HG03460 (cell line): ENCODE measurements at regions not wholly inside any gene's neighbourhood (a gene's known extent, or its start where the extent isn't known, plus 50 kb on each side); places are given as distances from the start of the nearest gene placed in this dataset.

Experiments used
- ATAC-seq: cut with Tn5 transposase; IDR thresholded peaks from one replicate; pipeline ENCODE4 v1.9.1; 2021; ENCODE audit not compliant: unreplicated experiment

DNA sequence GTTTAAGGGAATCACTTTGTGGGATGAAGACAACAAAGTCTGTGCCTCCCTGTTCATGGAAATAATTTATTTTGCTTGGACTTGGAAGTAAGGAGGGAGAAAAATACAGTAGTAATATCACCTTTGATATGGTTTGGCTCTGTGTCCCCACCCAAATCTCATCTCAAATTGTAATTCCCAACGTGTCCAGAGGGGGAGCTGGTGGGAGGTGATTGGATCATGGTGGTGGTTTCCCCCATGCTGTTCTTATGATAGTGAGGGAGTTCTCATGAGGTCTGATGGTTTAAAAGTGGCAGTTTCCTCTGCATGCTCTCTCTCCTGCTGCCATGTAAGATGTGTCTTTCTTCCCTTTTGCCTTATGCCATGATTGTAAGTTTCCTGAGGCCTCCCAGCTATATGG is 460.7 kb downstream of the NOVA1 start:
- ATAC-seq = no peak

DNA sequence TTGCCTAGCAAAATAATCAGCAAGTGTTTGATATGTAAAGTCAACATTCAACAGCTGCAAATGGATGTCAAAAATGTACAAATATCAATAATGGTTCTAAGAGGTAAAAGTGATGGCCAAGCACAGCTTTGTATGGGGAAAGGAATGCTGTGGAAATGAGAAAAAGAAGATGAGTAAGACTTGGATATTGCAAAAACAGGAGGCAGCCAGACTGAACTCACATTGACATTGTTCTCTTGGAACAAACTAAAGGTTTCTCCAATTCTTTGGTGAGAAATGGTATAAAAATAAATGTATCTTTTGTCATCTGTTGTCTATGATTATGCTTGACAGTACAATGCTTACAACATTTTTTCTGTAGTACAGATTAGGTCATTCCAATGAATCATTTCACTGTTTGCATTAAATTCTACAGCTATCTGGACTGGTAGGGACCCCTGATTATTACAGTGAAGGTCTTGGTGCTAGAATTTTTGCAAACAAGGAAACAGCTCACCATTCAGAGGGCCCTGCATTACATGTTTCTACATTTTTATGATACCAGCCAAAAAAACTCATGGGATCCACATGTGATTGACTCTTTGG is 465.7 kb downstream of the NOVA1 start:
- ATAC-seq = no peak

DNA sequence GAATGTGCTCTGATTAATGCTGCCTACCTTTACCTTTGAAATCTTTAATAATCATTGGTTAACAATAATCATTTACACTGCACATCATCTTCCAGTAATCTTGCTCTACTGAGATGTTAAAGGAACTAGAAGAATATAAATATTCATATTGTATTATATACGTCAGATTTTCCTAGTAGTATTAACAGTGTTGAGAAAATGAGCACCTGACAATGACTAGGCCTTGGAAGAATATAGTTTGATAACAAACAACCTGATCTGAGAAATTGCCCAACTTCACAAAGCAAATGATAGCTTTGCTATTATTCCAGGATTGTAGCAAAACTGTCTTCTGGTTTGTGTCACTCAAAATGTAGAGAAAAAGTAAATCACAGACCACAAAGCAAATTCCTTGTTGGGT is 467.1 kb downstream of the NOVA1 start:
- no peak for ATAC-seq

DNA sequence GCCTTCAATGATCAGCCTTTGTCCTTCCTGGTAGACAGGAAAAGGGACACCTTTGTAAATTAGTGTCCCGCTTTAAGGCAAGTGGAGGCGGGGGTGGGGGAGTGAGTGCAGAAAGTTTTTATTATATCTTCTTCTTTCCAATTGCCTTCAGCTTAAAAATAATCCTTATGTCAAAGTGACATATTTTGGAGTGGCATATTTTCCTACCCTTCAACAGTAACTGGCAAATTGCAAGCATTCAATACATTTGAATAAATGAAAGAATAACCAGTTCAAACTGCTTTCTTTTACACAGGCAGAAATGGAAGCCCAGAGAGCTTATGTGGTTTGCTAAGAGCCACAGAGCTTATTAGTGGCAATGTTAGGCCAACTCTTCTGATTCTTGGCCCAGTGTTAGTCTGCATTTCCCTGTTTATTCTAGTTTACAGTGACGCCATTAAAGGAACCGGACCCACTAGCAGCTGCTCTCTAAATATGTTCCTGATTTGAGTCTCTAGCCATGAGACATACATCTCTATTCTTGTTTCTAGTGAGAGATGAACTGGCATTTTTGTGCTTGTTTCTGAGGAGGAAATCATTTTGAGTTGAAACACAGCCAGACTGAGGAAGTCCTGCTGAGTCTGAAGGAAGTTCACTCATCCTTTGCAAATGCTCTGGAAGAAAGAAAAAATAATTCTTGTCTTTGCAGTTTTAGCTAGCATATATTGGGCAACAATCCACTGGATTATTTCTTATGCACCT is 468.7 kb downstream of the NOVA1 start:
- ATAC-seq = no peak

DNA sequence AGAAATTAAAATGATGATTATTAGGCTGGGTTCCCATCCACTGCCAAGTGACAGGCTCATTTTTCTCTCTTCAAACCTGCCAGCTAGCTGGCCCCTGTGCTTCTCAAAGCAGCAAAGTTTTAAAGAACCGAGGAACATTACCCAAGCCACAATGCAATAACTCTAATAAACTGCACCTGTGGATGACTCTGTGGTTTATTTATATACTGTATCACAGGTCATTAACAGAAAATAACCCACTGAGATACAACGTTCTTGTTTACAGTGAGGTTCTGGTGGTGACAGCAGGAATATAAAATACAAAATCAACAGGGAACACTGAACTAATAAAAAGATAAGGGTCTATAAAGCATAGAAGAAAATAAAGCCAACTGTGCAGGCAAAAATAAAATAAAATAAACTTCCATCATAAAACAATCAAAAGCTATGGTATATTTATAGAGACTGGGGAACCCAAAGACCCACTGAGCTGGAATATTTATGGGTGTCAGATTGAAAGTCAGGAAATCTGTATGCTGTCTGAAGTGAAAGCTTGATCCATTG is 472.9 kb downstream of the NOVA1 start:
- ATAC-seq = no peak

DNA sequence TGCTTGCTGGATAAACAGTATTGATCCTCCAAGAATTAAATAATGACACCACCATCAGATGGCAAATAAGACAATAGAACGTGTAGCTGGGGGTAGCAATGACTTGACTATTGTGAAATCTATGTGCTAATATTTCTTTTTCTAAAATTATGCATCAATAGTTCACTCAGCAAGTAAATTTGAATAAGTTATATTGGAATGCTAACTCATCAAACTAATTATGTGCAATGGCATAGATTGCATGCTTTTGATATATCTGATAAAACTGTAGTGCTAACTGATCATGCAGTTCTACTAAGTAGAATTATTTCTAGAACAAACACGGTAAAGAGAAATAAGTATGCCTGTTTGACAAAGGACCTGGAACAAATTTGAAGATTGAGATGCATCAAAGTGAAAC is 474.4 kb downstream of the NOVA1 start:
- no peak for ATAC-seq

DNA sequence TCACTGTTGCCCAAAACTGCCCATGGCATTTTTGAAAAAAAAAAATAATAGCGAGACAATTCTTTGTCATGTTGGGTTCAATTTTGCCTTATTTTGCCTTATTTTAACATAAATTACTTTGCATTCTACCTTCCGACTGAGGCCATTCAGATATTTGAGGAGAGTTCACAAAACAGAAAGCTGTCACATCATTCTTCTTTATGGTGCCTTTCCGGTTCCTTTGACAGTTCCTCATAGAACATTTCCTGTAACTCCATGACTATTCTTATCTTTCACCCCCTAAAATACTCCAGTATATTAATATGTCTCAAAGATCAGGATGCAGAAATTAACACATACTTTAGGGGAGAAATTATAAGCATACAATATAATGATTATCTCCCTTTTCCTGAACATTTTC is 476.7 kb downstream of the NOVA1 start:
- ATAC-seq = no peak

DNA sequence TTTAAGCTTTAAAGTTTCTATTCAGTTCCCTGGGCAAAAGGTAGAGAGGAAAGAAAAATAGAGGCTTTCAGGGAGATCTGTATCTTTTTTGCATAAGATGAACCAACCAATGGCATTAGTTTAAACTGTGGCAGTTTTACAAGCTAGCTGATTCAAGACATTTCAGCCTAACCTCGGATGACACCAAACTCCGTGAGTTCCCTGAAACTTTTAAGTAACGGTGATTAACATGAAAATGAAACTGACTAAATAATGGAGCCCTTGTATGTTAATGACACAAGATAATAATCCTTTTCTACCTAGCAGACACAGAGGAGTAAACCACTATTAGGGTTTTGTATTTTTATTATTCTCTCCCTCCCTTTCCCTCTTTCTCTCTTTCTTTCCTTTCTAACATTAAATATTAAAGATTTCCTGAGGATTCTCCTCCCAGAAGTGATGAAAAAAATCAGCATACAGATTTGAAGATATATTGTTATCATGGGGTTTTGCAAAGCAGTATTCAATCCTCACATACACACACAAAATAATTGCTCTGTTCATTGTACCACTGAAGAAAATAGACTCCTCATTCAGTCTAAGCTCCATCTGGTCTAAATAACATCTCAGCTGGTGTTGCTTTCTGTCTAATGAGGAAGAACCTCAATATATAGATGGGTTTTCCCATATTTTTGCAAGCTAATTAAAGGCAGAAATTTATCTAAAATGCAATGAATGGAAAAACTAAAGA is 483.8 kb downstream of the NOVA1 start:
- ATAC-seq = no peak

DNA sequence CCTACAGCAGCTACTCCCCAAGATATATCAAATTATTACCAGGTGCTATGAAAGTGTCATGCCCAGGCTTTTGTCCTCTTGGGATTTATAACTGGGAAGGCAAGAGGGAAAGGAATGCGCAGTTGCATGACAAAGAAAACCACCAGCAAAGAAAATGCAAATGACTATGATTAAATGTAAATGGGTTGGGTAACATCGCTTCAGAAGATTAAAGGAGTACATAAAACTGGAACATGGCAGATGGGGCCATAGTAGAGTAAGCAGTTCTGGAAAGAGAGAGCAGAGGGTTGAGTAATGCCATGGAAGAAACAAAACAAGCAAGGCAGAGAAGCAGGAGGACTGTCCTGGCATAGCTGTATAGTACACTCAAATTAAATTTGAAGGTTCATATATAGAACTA is 493.1 kb downstream of the NOVA1 start:
- no peak for ATAC-seq

DNA sequence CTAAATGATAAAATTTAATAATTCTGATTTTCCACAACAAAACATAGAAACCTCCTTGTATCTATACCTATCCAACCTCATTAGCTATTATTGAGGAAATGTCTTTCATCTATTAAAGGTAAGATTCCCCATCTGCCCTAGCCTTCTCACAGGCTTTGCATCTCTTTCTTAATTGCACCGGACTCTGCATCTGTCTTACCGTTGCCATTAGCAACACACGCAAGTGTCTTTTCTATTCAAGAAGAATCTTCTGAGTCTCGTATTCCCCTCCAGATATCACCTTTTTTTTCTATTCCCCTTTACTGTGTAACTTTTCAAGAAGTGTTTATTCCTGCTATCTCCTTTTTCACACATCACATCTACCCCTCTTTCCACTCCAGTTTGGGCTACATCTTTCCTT is 500.0 kb downstream of the NOVA1 start:
- ATAC-seq = no peak

DNA sequence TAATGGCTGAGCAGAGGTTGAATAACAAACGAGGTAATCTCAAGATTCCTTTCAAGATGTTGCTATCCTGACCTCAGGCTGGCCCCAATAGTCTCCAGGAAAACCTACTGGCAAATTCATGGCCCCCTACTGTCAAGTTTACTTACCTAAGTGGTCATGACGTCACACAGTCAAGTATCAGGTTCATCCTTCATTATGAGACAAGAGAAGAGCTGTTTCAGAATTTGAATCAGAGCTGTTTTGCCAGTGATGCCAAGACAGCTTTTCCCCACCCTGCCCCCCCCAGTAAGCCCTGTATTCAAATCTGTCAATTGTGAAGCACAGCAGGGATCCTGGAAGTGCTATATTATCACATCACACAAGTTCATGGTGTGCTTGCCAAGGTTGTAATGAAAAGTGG is 509.6 kb downstream of the NOVA1 start:
- ATAC-seq = no peak

DNA sequence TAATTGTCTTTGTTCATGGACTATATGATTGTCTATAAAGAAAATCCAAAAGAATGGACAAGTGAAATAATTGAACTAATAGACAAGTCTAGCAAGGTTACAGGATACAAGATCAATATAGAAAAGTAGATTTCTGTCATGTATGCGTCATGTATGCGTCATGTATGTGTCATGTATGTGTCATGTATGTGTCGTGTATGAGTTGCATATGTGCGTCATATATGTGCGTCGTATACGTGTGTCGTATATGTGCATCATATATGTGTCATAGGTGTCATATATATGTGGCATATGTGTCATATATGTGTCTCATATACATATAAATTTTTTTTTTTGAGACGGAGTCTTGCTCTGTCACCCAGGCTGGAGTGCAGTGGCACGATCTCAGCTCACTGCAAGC is 516.8 kb downstream of the NOVA1 start:
- ATAC-seq = no peak

DNA sequence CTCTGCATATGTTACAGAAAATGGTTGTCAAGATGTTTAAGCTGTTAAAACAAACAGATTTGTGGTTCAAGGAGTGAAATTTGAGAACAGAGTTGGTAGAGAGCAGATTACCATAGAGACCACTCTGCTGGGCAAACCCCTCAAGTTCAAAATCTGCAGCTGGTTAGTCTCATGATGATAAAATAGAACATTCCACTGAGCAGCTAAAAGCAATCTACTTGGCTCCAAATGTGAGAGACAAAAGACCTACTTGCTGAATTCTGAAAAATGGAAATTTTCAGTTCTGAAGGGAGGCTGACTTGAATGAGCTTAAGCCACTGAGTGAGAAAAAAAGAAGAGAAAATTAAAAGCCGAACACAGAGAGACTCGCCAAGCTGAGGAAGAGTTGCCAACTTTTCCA is 519.3 kb downstream of the NOVA1 start:
- ATAC-seq = no peak

DNA sequence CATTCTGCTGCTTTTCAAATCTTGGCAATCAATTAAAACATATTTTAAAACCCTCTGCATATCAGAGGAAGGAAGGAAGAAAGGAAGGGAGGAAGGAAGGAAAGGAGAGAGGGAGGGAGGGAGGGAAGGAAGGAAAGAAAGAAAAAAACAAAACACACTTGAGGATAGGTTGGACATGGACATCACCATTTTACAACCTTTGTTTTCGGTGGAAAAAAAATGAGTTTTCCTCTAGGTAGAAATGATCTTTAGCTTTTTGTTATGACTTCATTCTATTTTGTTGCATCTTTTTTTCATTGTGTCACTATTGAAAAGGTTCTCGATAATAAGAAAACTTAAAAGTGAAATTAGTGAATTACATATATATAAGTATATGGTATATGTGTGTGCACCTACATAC is 522.9 kb downstream of the NOVA1 start:
- ATAC-seq = no peak

DNA sequence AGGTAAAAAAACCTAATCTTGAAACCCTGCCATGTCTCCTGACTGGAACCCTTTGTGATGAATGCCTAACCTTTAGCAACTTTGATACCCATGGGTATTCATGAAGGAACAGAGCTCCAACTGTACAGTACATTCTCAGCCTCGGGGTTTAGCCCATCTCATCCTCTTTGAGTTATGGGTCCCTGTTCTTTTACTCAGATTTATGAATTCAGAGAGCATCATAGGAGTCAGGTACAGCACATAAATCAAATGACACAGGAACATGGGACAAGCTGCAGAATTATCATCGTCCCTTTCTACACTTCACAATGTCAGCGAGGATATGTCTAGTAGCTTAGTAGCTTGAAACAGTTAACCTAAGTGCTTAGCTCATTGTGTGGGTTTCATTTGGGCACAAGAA is 527.4 kb downstream of the NOVA1 start:
- ATAC-seq = no peak

DNA sequence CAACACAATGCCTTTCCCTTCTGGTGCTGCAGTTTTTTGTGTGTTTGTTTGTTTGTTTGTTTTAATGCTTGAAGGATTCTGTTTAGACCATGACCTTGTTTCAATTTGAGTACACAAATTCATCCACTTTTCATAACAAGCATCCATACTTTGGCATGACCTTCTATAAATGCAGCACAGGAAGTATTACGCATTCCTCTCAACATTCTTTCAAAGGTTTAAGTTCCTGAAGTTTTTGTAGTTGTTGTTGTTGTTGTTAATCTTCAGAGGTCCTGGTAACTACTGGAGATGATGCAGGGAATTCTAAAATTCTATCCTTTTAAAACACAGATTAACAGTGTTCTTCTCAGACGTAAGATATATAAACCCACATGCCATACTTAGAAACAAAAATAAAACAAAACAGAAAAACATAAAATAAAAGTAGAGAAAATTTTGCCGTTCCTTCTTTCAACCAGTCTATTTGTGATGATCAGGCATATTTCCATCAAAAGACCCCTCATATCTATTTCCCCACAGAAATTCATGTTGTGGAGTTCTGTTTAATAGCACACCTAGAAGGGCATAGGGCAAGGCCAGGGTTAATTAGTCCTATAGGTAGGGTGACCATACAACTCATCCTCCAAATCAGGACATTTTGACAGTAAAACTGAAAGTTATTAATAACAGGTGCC is 529.9 kb downstream of the NOVA1 start:
- ATAC-seq = no peak

DNA sequence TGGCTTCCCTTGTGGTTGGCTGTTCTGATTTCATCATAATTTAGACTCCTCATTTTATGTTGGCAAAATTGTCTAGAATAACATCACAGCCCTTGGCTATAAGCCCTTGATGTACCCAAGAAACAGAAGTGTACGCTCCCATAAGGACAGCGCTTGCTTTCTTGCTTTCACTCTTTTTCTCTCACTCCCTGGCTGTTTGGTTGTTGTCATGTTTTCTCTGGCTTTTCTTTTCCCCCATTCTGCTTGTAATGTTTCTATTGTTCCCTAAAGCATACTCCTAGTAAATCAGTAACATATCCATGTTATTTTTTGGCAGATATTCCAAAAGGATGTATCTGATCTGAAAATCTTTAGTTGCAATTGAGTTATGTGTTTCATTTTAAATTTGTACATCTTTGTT is 530.5 kb downstream of the NOVA1 start:
- ATAC-seq = no peak

DNA sequence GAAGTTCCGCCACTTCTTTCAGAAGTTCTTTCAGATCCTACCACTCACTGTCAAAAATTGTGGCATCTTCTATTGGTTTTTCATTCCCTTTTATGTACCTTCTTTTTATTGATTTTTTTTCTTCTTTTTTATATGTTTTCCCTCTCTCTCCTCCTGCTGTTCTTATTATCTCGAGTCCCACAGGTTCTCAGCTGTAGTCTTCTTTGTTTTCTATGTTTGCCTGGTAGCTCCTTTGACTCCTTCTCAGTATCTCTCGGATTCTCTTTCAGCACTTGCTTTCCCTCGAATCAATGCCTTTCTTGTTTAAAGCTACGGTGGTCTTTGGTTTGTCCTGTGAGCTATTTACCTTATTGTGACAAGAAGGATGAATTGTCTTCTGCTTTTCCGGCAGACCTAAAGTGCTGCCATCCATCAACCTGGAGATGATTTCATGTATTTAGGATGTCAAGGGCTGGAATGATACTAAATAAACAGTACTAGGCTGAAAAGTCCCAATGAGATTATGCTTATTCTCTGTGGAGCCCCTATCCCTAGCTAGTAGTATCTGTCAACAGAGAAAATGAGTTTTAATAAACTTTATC is 541.7 kb downstream of the NOVA1 start:
- ATAC-seq = no peak

DNA sequence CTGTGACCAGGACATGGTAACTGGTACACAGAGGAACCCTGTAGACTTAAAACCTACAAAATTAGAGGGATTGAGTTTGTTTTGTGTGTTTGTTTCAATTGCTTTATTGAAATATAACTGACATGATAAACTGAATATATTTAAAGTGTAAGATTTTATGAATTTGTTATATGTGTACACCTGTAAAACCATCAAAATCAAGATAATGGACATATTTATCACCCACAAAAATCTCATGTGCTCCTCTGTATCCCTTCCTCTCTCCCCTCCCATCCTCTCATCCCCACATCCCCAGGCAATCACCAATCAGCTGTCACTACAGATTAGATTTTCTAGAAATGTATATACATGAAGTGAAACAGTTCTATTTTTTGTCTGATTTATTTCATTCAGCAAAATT is 565.5 kb downstream of the NOVA1 start:
- no peak for ATAC-seq

DNA sequence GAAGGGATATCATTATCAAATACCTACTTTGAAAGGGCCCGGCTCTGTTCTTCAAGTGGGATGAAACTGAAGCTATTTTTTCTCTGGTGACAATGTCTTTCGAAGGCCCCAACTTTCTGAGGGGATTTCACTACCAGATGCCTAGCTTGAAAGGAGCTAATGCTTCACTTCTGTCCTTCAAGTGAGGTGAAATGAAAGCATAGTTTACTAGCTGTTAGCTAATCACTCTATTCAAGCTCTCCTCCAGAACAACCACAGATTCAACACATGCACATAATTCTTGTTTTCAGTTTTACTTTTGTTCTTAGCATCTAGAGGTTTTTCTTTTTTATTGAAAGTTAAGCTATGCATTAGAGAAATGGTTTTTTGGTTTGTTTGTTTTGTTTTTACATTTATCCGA is 571.4 kb downstream of the NOVA1 start:
- ATAC-seq = peak; percentile 76

DNA sequence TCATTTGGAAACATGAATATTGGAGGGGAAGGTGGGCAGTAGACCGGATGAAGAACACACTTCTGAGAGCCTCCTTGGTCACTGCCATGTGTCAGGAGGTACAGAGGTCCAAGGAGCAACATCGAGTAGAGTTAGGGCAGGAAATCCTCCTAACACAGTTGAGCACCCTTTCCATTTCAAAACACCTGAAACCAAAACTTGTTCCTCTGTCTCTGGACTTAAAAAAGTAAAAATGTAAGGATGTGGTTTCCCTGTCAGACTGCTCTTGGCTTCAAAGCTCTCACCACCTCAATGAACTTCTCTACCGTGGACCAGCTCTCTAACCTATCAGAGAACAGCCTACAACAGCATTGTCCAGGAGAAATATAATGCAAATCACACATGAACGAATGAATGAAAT is 573.9 kb downstream of the NOVA1 start:
- peak; percentile 67 for ATAC-seq
